GM23248 (cell line): ENCODE measurements at regions not wholly inside any gene's neighbourhood (a gene's known extent, or its start where the extent isn't known, plus 50 kb on each side); places are given as distances from the start of the nearest gene placed in this dataset.
A peak's percentile ranks its signal among the peaks of the same experiment; 100 is the strongest.

Experiments used
- DNase-seq: peaks from one replicate; pipeline ENCODE4 v3.0.0-alpha.2; 2015
- H2AFZ ChIP-seq: fragments of 200-600 bp; sonication (generic); 2 replicates; pipeline ENCODE4 v1.6.1; 2016; ENCODE audit warnings: antibody characterized with exemption
- H3F3A ChIP-seq: fragments of 200-600 bp; sonication (generic); 2 replicates; pipeline ENCODE4 v1.6.1; 2016; ENCODE audit warnings: mild to moderate bottlenecking, antibody characterized with exemption, mixed run types; ENCODE audit not compliant: insufficient read depth
- H3K27ac ChIP-seq: fragments of 200-600 bp; sonication (generic); 2 replicates; pipeline ENCODE4 v1.5.1; 2016; ENCODE audit warnings: mild to moderate bottlenecking
- H3K27me3 ChIP-seq: fragments of 200-600 bp; sonication (generic); replicated peaks from 2 replicates; pipeline ENCODE4 v1.6.1; 2016; ENCODE audit warnings: mild to moderate bottlenecking; ENCODE audit not compliant: insufficient read depth
- H3K36me3 ChIP-seq: fragments of 200-600 bp; sonication (generic); 2 replicates; pipeline ENCODE4 v1.6.1; 2016; ENCODE audit warnings: low read depth, mild to moderate bottlenecking
- H3K4me1 ChIP-seq: fragments of 200-600 bp; sonication (generic); 2 replicates; pipeline ENCODE4 v1.6.1; 2016; ENCODE audit warnings: mild to moderate bottlenecking; ENCODE audit not compliant: insufficient read depth
- H3K4me2 ChIP-seq: fragments of 200-600 bp; sonication (generic); one replicate; pipeline ENCODE4 v1.6.1; 2016; ENCODE audit warnings: mild to moderate bottlenecking; ENCODE audit not compliant: unreplicated experiment
- H3K4me3 ChIP-seq: fragments of 200-600 bp; sonication (generic); 2 replicates; pipeline ENCODE4 v1.5.1; 2016; ENCODE audit warnings: mild to moderate bottlenecking
- H3K79me2 ChIP-seq: fragments of 200-600 bp; sonication (generic); 2 replicates; pipeline ENCODE4 v1.6.1; 2016; ENCODE audit warnings: mild to moderate bottlenecking; ENCODE audit not compliant: insufficient read depth
- H3K9ac ChIP-seq: fragments of 200-600 bp; sonication (generic); 2 replicates; pipeline ENCODE4 v1.6.1; 2016; ENCODE audit warnings: mild to moderate bottlenecking
- H3K9me2 ChIP-seq: fragments of 200-600 bp; sonication (generic); 2 replicates; pipeline ENCODE4 v1.6.1; 2016; ENCODE audit warnings: mixed run types, mild to moderate bottlenecking, moderate library complexity; ENCODE audit not compliant: insufficient read depth
- H3K9me3 ChIP-seq: fragments of 200-600 bp; sonication (generic); one replicate; pipeline ENCODE4 v1.6.1; 2017; ENCODE audit warnings: low read depth
- H4K20me1 ChIP-seq: fragments of 200-600 bp; sonication (generic); 2 replicates; pipeline ENCODE4 v1.6.0; 2016; ENCODE audit not compliant: insufficient read depth
- EZH2 ChIP-seq: fragments of 200-600 bp; sonication (generic); IDR thresholded peaks from 2 replicates; pipeline ENCODE4 v1.6.1; 2018; ENCODE audit warnings: antibody characterized with exemption, mild to moderate bottlenecking; ENCODE audit not compliant: insufficient read depth, poor library complexity, severe bottlenecking
- EZH2phosphoT487 ChIP-seq: fragments of 200-600 bp; sonication (generic); IDR thresholded peaks from 2 replicates; pipeline ENCODE4 v1.6.1; 2018; ENCODE audit warnings: antibody characterized with exemption, moderate library complexity, mild to moderate bottlenecking, low read depth; ENCODE audit not compliant: insufficient read depth
- WGBS, 2 experiments: methylation state at CpG; one replicate each; pipeline ENCODE4 v1.1.6; 2015 to 2017; ENCODE audit warnings: low lambda C conversion rate in 2 of 2, low coverage in 1 of 2; ENCODE audit errors: missing lambda C conversion rate in 2 of 2; 5-methylcytosine and 5-hydroxymethylcytosine counted together
- in situ Hi-C: fragments of 300-500 bp; cut with MboI; formaldehyde crosslinking; loops from 2 replicates; pipeline ENCODE4 v1.15.0; 2020

GRCh38 chr12:67111182-67111581 lies 158.0 kb upstream of the CAND1 start:
- no peaks in the 10 kb centered on the region for H3K9me3 ChIP-seq
- in situ Hi-C loops = no loop called here
- no peaks in the 10 kb centered on the region for H3K36me3 ChIP-seq
- H2AFZ ChIP-seq = no peak overlapping the region
- no peaks in the 10 kb centered on the region for H4K20me1 ChIP-seq
- no peak overlapping the region for H3K9ac ChIP-seq
- no peaks in the 10 kb centered on the region for H3F3A ChIP-seq
- no peak overlapping the region for H3K4me3 ChIP-seq
- no peak for DNase-seq
- H3K79me2 ChIP-seq = no peaks in the 10 kb centered on the region
- no peak overlapping the region for H3K4me2 ChIP-seq
- WGBS, 2 experiments = 4 to 8% methylated on average over 4 of the region's 4 CpGs
- no peak overlapping the region for H3K27ac ChIP-seq
- H3K4me1 ChIP-seq = no peaks in the 10 kb centered on the region
- TF ChIP-seq EZH2 (no peak), EZH2phosphoT487 (no peak)
- H3K9me2 ChIP-seq = no peaks in the 10 kb centered on the region
- no peaks in the 10 kb centered on the region for H3K27me3 ChIP-seq

- Histone ChIP-seq H3K9ac (no peak overlapping the region), H3K4me3 (no peak overlapping the region), H3K36me3 (no peaks in the 10 kb centered on the region), H3K9me3 (no peaks in the 10 kb centered on the region), H3K27ac (no peak overlapping the region), H3K27me3 (no peaks in the 10 kb centered on the region), H3K79me2 (no peaks in the 10 kb centered on the region), H3K9me2 (no peaks in the 10 kb centered on the region), H2AFZ (no peak overlapping the region), H4K20me1 (no peaks in the 10 kb centered on the region), H3F3A (no peaks in the 10 kb centered on the region), H3K4me2 (no peak overlapping the region), H3K4me1 (no peaks in the 10 kb centered on the region)
- in situ Hi-C loops = no loop called here
- 6 to 8% methylated on average over 5 of the region's 5 CpGs for WGBS, 2 experiments
- no peak for TF ChIP-seq EZH2phosphoT487
- no peak for TF ChIP-seq EZH2
- no peak for DNase-seq
Measured at GRCh38 chr12:67112586-67112985, 156.6 kb upstream of the CAND1 start.

- no peaks in the 10 kb centered on the region for H3K79me2 ChIP-seq
- no peaks in the 10 kb centered on the region for H3F3A ChIP-seq
- TF ChIP-seq EZH2 (no peak), EZH2phosphoT487 (no peak)
Measured at GRCh38 chr12:67116134-67116533, 153.0 kb upstream of the CAND1 start.

GRCh38 chr12:67122584-67122983 lies 146.6 kb upstream of the CAND1 start:
- no peak for DNase-seq
- Histone ChIP-seq H3K9ac (no peak overlapping the region), H3K4me1 (no peaks in the 10 kb centered on the region), H3K9me2 (no peaks in the 10 kb centered on the region), H3K79me2 (no peaks in the 10 kb centered on the region), H3K9me3 (no peaks in the 10 kb centered on the region), H4K20me1 (no peaks in the 10 kb centered on the region), H3K36me3 (no peaks in the 10 kb centered on the region), H3K4me3 (no peak overlapping the region), H3K27ac (no peak overlapping the region), H2AFZ (no peak overlapping the region), H3K4me2 (no peak overlapping the region), H3F3A (no peaks in the 10 kb centered on the region), H3K27me3 (no peaks in the 10 kb centered on the region)
- in situ Hi-C loops = no loop called here
- no peak for TF ChIP-seq EZH2phosphoT487

More at GRCh38 chr12:67116134-67116533, 153.0 kb upstream of the CAND1 start:
- H3K36me3 ChIP-seq = no peaks in the 10 kb centered on the region
- H4K20me1 ChIP-seq = no peaks in the 10 kb centered on the region
- WGBS, 2 experiments = 43 to 65% methylated on average over 1 of the region's 1 CpG
- H3K4me1 ChIP-seq = no peaks in the 10 kb centered on the region
- H3K9ac ChIP-seq = no peak overlapping the region
- H2AFZ ChIP-seq = no peak overlapping the region
- no peak for DNase-seq
- no peaks in the 10 kb centered on the region for H3K9me2 ChIP-seq
- in situ Hi-C loops = no loop called here
- no peak overlapping the region for H3K27ac ChIP-seq
- no peak overlapping the region for H3K4me2 ChIP-seq
- H3K9me3 ChIP-seq = no peaks in the 10 kb centered on the region
- no peaks in the 10 kb centered on the region for H3K27me3 ChIP-seq
- H3K4me3 ChIP-seq = no peak overlapping the region

GRCh38 chr12:67137256-67137655 lies 131.9 kb upstream of the CAND1 start:
- no peak overlapping the region for H2AFZ ChIP-seq
- DNase-seq = peak; percentile 8

More at GRCh38 chr12:67137256-67137655, 131.9 kb upstream of the CAND1 start:
- no peak overlapping the region for H3K27ac ChIP-seq
- H3K79me2 ChIP-seq = no peaks in the 10 kb centered on the region
- H3K4me2 ChIP-seq = no peak overlapping the region
- no peaks in the 10 kb centered on the region for H3K9me3 ChIP-seq
- in situ Hi-C loops = no loop called here
- H3K4me3 ChIP-seq = no peak overlapping the region
- 67 to 68% methylated on average over 1 of the region's 1 CpG for WGBS, 2 experiments
- H3K4me1 ChIP-seq = no peaks in the 10 kb centered on the region
- TF ChIP-seq EZH2 = no peak
- TF ChIP-seq EZH2phosphoT487 = no peak
- no peak overlapping the region for H3K9ac ChIP-seq
- H3K36me3 ChIP-seq = no peaks in the 10 kb centered on the region
- H3F3A ChIP-seq = no peaks in the 10 kb centered on the region
- H4K20me1 ChIP-seq = no peaks in the 10 kb centered on the region
- H3K9me2 ChIP-seq = no peaks in the 10 kb centered on the region
- no peaks in the 10 kb centered on the region for H3K27me3 ChIP-seq
